Osteoblast (primary cell): ENCODE measurements at regions not wholly inside any gene's neighbourhood (a gene's known extent, or its start where the extent isn't known, plus 50 kb on each side); places are given as distances from the start of the nearest gene placed in this dataset.

Experiments used
- DNase-seq: peaks from one replicate; pipeline ENCODE4 v3.0.0; 2011; ENCODE audit warnings: low spot score, mixed read lengths; ENCODE audit not compliant: insufficient read length; ENCODE audit errors: missing footprints
- H2AFZ ChIP-seq: 2 replicates; pipeline ENCODE4 v1.6.0; 2011; ENCODE audit warnings: mild to moderate bottlenecking, low read length
- H3K27ac ChIP-seq: 2 replicates; pipeline ENCODE4 v1.5.1; 2011; ENCODE audit warnings: mild to moderate bottlenecking, low read depth, low read length, moderate library complexity
- H3K27me3 ChIP-seq: 2 replicates; pipeline ENCODE4 v1.6.0; 2012; ENCODE audit warnings: mild to moderate bottlenecking, control low read depth, inconsistent platforms, low read length, moderate library complexity; ENCODE audit not compliant: insufficient read depth
- H3K36me3 ChIP-seq: 2 replicates; pipeline ENCODE4 v1.5.1; 2011; ENCODE audit warnings: mild to moderate bottlenecking, low read length, control low read depth, moderate library complexity; ENCODE audit not compliant: insufficient read depth
- H3K4me1 ChIP-seq: 2 replicates; pipeline ENCODE4 v1.5.1; 2011; ENCODE audit warnings: mild to moderate bottlenecking, low read length, control low read depth, moderate library complexity; ENCODE audit not compliant: insufficient read depth
- H3K4me2 ChIP-seq: 2 replicates; pipeline ENCODE4 v1.6.0; 2011; ENCODE audit warnings: mild to moderate bottlenecking, low read length; ENCODE audit not compliant: insufficient read depth
- H3K4me3 ChIP-seq: fragments of 200-600 bp; sonication (generic); 3 replicates; pipeline ENCODE4 v1.5.1; 2012; ENCODE audit warnings: mild to moderate bottlenecking, low read length, inconsistent platforms; ENCODE audit not compliant: insufficient read depth
- H3K79me2 ChIP-seq: 2 replicates; pipeline ENCODE4 v1.6.0; 2012; ENCODE audit warnings: mild to moderate bottlenecking, low read length, control low read depth, inconsistent platforms; ENCODE audit not compliant: insufficient read depth
- H3K9me3 ChIP-seq: 2 replicates; pipeline ENCODE4 v1.5.1; 2011; ENCODE audit warnings: low read depth, low read length, control low read depth
- H4K20me1 ChIP-seq: 2 replicates; pipeline ENCODE4 v1.6.0; 2012; ENCODE audit warnings: mild to moderate bottlenecking, low read length, control low read depth; ENCODE audit not compliant: insufficient read depth
- CTCF ChIP-seq: IDR thresholded peaks from 2 replicates; pipeline ENCODE4 v1.5.1; 2011; ENCODE audit warnings: mild to moderate bottlenecking, low read depth, low read length, moderate library complexity; ENCODE audit errors: extremely low read depth

DNA sequence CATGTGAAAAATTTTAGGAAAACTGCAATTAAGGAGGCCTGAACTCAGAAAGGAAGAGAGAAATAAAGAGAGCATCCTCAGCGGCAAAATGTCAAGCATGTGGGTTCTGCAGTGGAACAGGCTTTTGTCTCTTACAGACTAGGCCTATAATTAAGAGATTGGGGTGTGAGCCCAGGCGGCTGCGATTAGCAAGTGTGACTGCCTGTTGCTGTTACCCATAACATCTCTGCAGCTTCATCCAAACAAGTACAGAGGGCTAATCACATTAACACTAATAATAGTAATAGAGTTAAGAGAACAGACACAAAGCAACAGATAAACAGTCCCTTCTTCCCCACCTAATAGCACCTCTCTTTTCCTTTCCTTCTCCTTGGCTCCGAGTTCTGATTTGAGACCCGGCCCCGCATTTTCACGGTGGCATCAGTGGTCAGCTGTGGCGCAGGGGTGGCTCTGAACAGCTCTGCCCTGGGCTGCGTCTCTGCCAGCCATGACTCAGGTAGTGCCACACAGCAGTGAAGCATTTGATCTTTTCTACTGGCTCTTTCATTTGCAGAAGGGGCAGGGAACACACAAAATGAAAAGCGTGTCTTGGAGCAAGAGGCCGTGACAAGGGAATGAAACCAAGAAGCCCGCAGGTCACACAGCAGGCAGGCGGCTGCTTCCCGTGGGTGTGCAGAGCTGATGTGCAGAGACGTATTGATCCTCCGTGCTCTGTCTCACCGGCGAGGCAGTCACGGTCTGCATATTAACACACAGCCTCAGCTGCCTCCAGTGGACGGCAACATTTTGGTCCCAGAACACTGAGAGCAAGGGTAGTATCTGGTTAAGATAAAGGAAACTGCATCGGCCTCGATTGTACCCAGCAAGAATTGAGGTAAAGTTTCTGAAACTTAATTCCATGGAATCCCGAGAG is 103.1 kb downstream of the KLF6 start:
- Histone ChIP-seq H3K9me3 (no peaks in the 10 kb centered on the region), H3K36me3 (no peaks in the 10 kb centered on the region), H3K27me3 (no peaks in the 10 kb centered on the region), H3K4me2 (no peak overlapping the region), H3K79me2 (no peaks in the 10 kb centered on the region), H4K20me1 (no peaks in the 10 kb centered on the region), H3K4me3 (no peak overlapping the region), H3K4me1 (no peaks in the 10 kb centered on the region), H3K27ac (no peak overlapping the region), H2AFZ (peak overlapping the region; percentile 4)
- DNase-seq = no peak
- no peak for TF ChIP-seq CTCF

- Histone ChIP-seq H3K9me3 (no peaks in the 10 kb centered on the region), H3K79me2 (no peaks in the 10 kb centered on the region), H3K36me3 (no peaks in the 10 kb centered on the region), H3K4me2 (no peak overlapping the region), H2AFZ (no peak overlapping the region), H3K27me3 (no peaks in the 10 kb centered on the region), H3K27ac (no peak overlapping the region), H3K4me3 (no peak overlapping the region), H3K4me1 (no peaks in the 10 kb centered on the region), H4K20me1 (no peaks in the 10 kb centered on the region)
- no peak for TF ChIP-seq CTCF
- no peak for DNase-seq
Measured at GRCh38 chr10:3679950-3680629, 104.9 kb downstream of the KLF6 start.

DNA sequence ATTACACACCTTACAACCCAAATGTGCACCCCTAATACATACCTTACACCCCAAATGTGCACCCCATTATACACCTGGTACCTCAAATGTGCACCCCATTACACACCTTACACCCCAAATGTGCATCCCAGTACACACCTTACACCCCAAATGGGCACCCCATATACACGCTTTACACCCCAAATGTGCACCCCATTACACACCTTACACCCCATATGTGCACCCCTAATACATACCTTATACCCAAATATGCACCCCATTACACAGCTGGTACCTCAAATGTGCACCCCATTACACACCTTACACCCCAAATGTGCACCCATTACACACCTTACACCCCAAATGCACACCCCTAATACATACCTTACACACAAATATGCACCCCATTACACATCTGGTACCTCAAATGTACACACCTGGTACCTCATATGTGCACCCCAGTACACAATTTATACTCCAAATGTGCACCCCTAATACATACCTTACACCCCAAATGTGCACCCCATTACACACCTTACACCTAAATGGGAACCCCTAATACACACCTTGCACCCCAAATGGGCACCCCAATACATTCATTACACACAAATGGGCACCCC is 106.3 kb downstream of the KLF6 start:
- H3K79me2 ChIP-seq = no peaks in the 10 kb centered on the region
- no peak overlapping the region for H3K4me3 ChIP-seq
- no peaks in the 10 kb centered on the region for H4K20me1 ChIP-seq
- no peak for TF ChIP-seq CTCF
- no peaks in the 10 kb centered on the region for H3K9me3 ChIP-seq
- H3K4me2 ChIP-seq = no peak overlapping the region
- no peak for DNase-seq
- no peak overlapping the region for H2AFZ ChIP-seq
- H3K4me1 ChIP-seq = no peaks in the 10 kb centered on the region
- H3K27me3 ChIP-seq = no peaks in the 10 kb centered on the region
- no peaks in the 10 kb centered on the region for H3K36me3 ChIP-seq
- H3K27ac ChIP-seq = no peak overlapping the region

DNA sequence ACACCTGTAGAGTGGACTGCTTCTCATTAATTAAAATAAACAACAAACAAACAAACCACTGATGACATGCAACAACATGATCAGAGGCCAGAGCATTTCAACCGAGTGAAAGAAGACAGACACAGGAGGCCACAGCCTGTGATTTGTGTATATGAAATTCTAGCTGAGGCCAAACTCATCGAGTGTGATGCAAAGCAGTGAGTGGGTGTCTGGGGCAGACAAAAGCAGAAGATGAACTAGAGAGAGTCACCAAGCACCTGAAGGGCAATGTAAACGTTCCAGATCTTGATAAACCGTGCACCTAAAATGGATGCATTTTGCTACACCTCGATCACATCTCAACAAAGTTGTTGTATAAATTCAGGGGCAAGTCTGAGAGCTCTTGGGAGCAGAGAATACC is 108.4 kb downstream of the KLF6 start:
- DNase-seq = no peak
- Histone ChIP-seq H3K4me3 (no peak overlapping the region), H3K27ac (no peak overlapping the region), H3K36me3 (no peaks in the 10 kb centered on the region), H2AFZ (no peak overlapping the region), H3K9me3 (no peaks in the 10 kb centered on the region), H3K4me1 (no peaks in the 10 kb centered on the region), H4K20me1 (no peaks in the 10 kb centered on the region), H3K4me2 (no peak overlapping the region), H3K27me3 (no peaks in the 10 kb centered on the region), H3K79me2 (no peaks in the 10 kb centered on the region)
- no peak for TF ChIP-seq CTCF
